Skeletal muscle satellite cell (primary cell): ENCODE measurements at regions not wholly inside any gene's neighbourhood (a gene's known extent, or its start where the extent isn't known, plus 50 kb on each side); places are given as distances from the start of the nearest gene placed in this dataset.

ENCODE experiments used
- H3K27me3 ChIP-seq: 2 replicates; pipeline ENCODE4 v1.7.0; 2013; ENCODE audit warnings: low read length; ENCODE audit not compliant: control insufficient read depth, insufficient read depth
- H3K36me3 ChIP-seq: 2 replicates; pipeline ENCODE4 v1.7.0; 2013; ENCODE audit warnings: mild to moderate bottlenecking, control low read depth, low read length; ENCODE audit not compliant: insufficient read depth
- H3K4me1 ChIP-seq: 2 replicates; pipeline ENCODE4 v1.7.0; 2013; ENCODE audit warnings: low read length; ENCODE audit not compliant: control insufficient read depth, insufficient read depth
- H3K4me2 ChIP-seq: 2 replicates; pipeline ENCODE4 v1.7.0; 2013; ENCODE audit warnings: mild to moderate bottlenecking, low read length
- H3K4me3 ChIP-seq: 2 replicates; pipeline ENCODE4 v1.7.0; 2013; ENCODE audit warnings: low read length
- H3K9ac ChIP-seq: 2 replicates; pipeline ENCODE4 v1.7.0; 2013; ENCODE audit warnings: mild to moderate bottlenecking, low read depth, low read length, moderate library complexity
- H3K9me3 ChIP-seq: replicated peaks from 2 replicates; pipeline ENCODE4 v1.7.0; 2013; ENCODE audit warnings: mild to moderate bottlenecking, control low read depth, low read length

- Histone ChIP-seq H3K4me2 (peak overlapping the region; percentile 64), H3K4me3 (no peak overlapping the region), H3K9ac (peak overlapping the region; percentile 76), H3K27me3 (no peaks in the 10 kb centered on the region), H3K36me3 (no peaks in the 10 kb centered on the region), H3K9me3 (no peaks in the 10 kb centered on the region), H3K4me1 (peaks cover 38% of the 10 kb centered on the region)
These were observed 208.6 kb upstream of the PAPPA start for GRCh38 chr9:115945009-115945431.

- H3K9ac ChIP-seq, result no peak overlapping the region
- H3K9me3 ChIP-seq, result no peaks in the 10 kb centered on the region
- no peak overlapping the region for H3K4me2 ChIP-seq
- no peak overlapping the region for H3K4me3 ChIP-seq
- H3K27me3 ChIP-seq, result no peaks in the 10 kb centered on the region
- peaks cover 35% of the 10 kb centered on the region for H3K4me1 ChIP-seq
- H3K36me3 ChIP-seq, result no peaks in the 10 kb centered on the region
These were observed 207.1 kb upstream of the PAPPA start for GRCh38 chr9:115946530-115946929.

GRCh38 chr9:115951977-115952376, 201.6 kb upstream of the PAPPA start:
- Histone ChIP-seq H3K4me3 (no peak overlapping the region), H3K4me1 (peaks cover 16% of the 10 kb centered on the region), H3K4me2 (no peak overlapping the region), H3K36me3 (no peaks in the 10 kb centered on the region), H3K9ac (no peak overlapping the region), H3K27me3 (no peaks in the 10 kb centered on the region), H3K9me3 (no peaks in the 10 kb centered on the region)

GRCh38 chr9:115952430-115953292, 200.9 kb upstream of the PAPPA start:
- H3K4me3 ChIP-seq, result no peak overlapping the region
- H3K9me3 ChIP-seq, result no peaks in the 10 kb centered on the region
- H3K27me3 ChIP-seq, result no peaks in the 10 kb centered on the region
- no peaks in the 10 kb centered on the region for H3K36me3 ChIP-seq
- H3K4me2 ChIP-seq, result peak overlapping the region; percentile 60
- peaks cover 16% of the 10 kb centered on the region for H3K4me1 ChIP-seq
- H3K9ac ChIP-seq, result no peak overlapping the region

GRCh38 chr9:115956371-115956770, 197.2 kb upstream of the PAPPA start:
- peaks cover 16% of the 10 kb centered on the region for H3K4me1 ChIP-seq

GRCh38 chr9:115957585-115957984, 196.0 kb upstream of the PAPPA start:
- peaks cover 8% of the 10 kb centered on the region for H3K4me1 ChIP-seq
- H3K4me3 ChIP-seq, result no peak overlapping the region
- H3K36me3 ChIP-seq, result no peaks in the 10 kb centered on the region
- no peaks in the 10 kb centered on the region for H3K27me3 ChIP-seq
- no peak overlapping the region for H3K4me2 ChIP-seq
- no peaks in the 10 kb centered on the region for H3K9me3 ChIP-seq
- H3K9ac ChIP-seq, result no peak overlapping the region

More at GRCh38 chr9:115956371-115956770, 197.2 kb upstream of the PAPPA start:
- Histone ChIP-seq H3K36me3 (no peaks in the 10 kb centered on the region), H3K4me2 (no peak overlapping the region), H3K9me3 (no peaks in the 10 kb centered on the region), H3K27me3 (no peaks in the 10 kb centered on the region), H3K9ac (no peak overlapping the region), H3K4me3 (no peak overlapping the region)

GRCh38 chr9:115964710-115965347, 188.8 kb upstream of the PAPPA start:
- Histone ChIP-seq H3K9ac (no peak overlapping the region), H3K4me1 (no peaks in the 10 kb centered on the region), H3K4me3 (no peak overlapping the region), H3K36me3 (no peaks in the 10 kb centered on the region), H3K9me3 (no peaks in the 10 kb centered on the region), H3K4me2 (no peak overlapping the region), H3K27me3 (no peaks in the 10 kb centered on the region)

GRCh38 chr9:115966660-115967059, 186.9 kb upstream of the PAPPA start:
- Histone ChIP-seq H3K4me2 (no peak overlapping the region), H3K36me3 (no peaks in the 10 kb centered on the region), H3K4me3 (no peak overlapping the region)

GRCh38 chr9:115969096-115969495, 184.5 kb upstream of the PAPPA start:
- no peak overlapping the region for H3K4me3 ChIP-seq
- H3K4me1 ChIP-seq, result peaks cover 15% of the 10 kb centered on the region
- H3K9ac ChIP-seq, result no peak overlapping the region
- no peaks in the 10 kb centered on the region for H3K36me3 ChIP-seq
- no peak overlapping the region for H3K4me2 ChIP-seq
- no peaks in the 10 kb centered on the region for H3K27me3 ChIP-seq
- no peaks in the 10 kb centered on the region for H3K9me3 ChIP-seq

More at GRCh38 chr9:115966660-115967059, 186.9 kb upstream of the PAPPA start:
- Histone ChIP-seq H3K9ac (no peak overlapping the region), H3K9me3 (no peaks in the 10 kb centered on the region), H3K27me3 (no peaks in the 10 kb centered on the region), H3K4me1 (no peaks in the 10 kb centered on the region)

GRCh38 chr9:115972362-115972761, 181.2 kb upstream of the PAPPA start:
- Histone ChIP-seq H3K9ac (no peak overlapping the region), H3K9me3 (no peaks in the 10 kb centered on the region), H3K4me2 (no peak overlapping the region), H3K27me3 (no peaks in the 10 kb centered on the region), H3K4me3 (no peak overlapping the region), H3K4me1 (peaks cover 15% of the 10 kb centered on the region), H3K36me3 (no peaks in the 10 kb centered on the region)

- no peak overlapping the region for H3K4me2 ChIP-seq
- no peaks in the 10 kb centered on the region for H3K27me3 ChIP-seq
These were observed 180.6 kb upstream of the PAPPA start for GRCh38 chr9:115972843-115973595.

More at GRCh38 chr9:115972843-115973595, 180.6 kb upstream of the PAPPA start:
- H3K9me3 ChIP-seq, result no peaks in the 10 kb centered on the region
- no peaks in the 10 kb centered on the region for H3K36me3 ChIP-seq
- no peak overlapping the region for H3K4me3 ChIP-seq
- no peak overlapping the region for H3K9ac ChIP-seq
- H3K4me1 ChIP-seq, result peaks cover 15% of the 10 kb centered on the region
